K562 (cell line): ENCODE measurements at regions not wholly inside any gene's neighbourhood (a gene's known extent, or its start where the extent isn't known, plus 50 kb on each side); places are given as distances from the start of the nearest gene placed in this dataset.

Experiments used
- MXI1 ChIP-seq: IDR thresholded peaks from 2 replicates; pipeline ENCODE4 v1.6.1; 2011; ENCODE audit warnings: low read depth, mild to moderate bottlenecking, improper control_type of control experiment, low read length
- PCBP2 ChIP-seq: fragments of 200-400 bp; formaldehyde crosslinking; IDR thresholded peaks from 2 replicates; pipeline ENCODE4 v1.6.1; 2018; ENCODE audit warnings: low read length, low read depth, mild to moderate bottlenecking, moderate library complexity; ENCODE audit not compliant: poor library complexity, severe bottlenecking
- ZNF274 ChIP-seq: IDR thresholded peaks from 2 replicates; pipeline ENCODE4 v1.6.1; 2011; ENCODE audit warnings: low read depth, mild to moderate bottlenecking, low read length, moderate library complexity, borderline replicate concordance
- TF ChIP-seq, protein P1 (sequence below): sonication (generic); formaldehyde crosslinking; IDR thresholded peaks from 2 replicates; pipeline ENCODE4 v1.8.0; 2023; ENCODE audit warnings: mild to moderate bottlenecking, missing genetic modification reagents

DNA sequence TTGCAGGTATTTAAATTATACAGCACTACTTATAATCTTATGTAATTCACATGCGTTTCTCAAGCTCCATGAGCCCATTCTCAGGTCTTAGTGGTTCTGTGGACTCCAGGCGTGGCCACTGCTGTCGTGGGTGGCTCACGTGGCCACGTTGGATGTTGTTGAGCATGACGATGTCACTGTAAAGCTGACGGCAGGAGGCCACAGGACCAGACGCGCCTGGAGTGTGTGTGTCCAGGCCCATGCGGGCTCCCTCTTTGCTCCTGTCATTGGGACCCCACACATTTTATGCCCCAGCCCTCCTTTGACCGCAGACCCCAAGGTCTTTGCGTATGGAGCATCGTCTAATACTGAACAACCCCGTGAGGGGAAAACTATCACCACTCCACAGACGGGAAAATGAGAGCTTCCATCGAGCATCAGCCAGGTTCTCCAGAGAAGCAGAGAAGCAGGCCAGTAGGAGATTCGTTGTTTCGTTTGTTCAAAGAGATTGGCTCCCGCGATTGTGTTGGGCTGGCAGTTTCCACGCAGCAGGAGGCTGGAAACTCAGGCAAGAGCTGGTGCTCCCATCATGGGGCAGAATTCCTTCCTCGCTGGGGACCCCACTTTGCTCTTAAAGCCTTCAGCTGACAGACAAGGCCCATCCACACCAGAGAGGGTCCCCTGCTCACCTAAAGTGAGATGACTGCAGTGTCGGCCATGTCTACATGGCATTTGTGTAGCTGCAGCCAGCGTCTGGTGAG is 129.3 kb upstream of the SPACA7 start:
- TF ChIP-seq MXI1 = no peak
- TF ChIP-seq PCBP2 = no peak
- TF ChIP-seq, protein P1, sequence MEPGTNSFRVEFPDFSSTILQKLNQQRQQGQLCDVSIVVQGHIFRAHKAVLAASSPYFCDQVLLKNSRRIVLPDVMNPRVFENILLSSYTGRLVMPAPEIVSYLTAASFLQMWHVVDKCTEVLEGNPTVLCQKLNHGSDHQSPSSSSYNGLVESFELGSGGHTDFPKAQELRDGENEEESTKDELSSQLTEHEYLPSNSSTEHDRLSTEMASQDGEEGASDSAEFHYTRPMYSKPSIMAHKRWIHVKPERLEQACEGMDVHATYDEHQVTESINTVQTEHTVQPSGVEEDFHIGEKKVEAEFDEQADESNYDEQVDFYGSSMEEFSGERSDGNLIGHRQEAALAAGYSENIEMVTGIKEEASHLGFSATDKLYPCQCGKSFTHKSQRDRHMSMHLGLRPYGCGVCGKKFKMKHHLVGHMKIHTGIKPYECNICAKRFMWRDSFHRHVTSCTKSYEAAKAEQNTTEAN (CRISPR knock-in tag) = no peak
- no peak for TF ChIP-seq ZNF274
